ENCODE measurements at regions not wholly inside any gene's neighbourhood (a gene's known extent, or its start where the extent isn't known, plus 50 kb on each side); places are given as distances from the start of the nearest gene placed in this dataset.

DNA sequence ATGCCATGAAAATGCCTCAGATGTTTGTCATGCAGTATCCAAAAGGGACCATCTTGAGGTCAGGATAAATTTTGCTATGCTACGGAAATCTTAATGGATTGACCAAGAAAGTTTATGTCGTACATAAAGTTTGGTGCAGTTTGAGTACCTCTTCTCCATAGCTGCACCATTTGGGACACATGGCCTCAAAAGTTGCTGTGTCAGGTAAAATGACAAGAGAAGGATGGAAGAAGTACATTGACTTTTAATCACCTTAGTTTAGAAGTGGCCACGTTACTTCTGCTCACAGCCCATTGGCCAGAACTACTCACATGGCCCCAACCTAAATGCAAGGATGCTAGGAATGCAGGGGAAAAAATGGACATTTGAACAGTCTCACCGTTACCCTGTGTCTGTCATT, 107.4 kb upstream of the NAMPT start:
- no peak for DNase-seq (ENCODE audit: low read depth)
- TF ChIP-seq, protein P1, sequence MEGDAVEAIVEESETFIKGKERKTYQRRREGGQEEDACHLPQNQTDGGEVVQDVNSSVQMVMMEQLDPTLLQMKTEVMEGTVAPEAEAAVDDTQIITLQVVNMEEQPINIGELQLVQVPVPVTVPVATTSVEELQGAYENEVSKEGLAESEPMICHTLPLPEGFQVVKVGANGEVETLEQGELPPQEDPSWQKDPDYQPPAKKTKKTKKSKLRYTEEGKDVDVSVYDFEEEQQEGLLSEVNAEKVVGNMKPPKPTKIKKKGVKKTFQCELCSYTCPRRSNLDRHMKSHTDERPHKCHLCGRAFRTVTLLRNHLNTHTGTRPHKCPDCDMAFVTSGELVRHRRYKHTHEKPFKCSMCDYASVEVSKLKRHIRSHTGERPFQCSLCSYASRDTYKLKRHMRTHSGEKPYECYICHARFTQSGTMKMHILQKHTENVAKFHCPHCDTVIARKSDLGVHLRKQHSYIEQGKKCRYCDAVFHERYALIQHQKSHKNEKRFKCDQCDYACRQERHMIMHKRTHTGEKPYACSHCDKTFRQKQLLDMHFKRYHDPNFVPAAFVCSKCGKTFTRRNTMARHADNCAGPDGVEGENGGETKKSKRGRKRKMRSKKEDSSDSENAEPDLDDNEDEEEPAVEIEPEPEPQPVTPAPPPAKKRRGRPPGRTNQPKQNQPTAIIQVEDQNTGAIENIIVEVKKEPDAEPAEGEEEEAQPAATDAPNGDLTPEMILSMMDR (IDR thresholded peaks at IDR 0.05; ENCODE audit: insufficient read depth, low read depth, low read length, missing control alignments), result no peak
- no peak overlapping the region for H3K4me3 ChIP-seq (ENCODE audit: low read depth, low read length)

DNA sequence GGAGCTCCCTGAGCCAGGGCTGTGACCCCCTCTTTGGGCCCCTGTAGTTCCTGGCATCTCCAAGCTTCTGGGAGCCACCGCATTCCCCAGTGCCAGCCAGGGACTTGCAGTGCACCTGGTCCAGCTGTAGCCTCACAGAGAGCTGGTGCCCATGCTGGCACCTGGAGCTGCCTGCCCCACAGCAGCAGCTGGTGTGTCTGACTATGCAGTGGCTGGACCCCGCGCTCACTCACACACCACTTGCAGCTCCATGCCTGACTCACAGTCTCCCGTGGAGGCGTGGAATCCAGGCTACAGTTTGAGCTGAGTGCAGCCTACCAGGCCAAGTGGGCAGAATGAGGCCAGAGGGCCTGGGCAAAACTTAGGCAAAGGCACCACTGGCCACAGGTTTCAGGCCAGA, 102.2 kb upstream of the NAMPT start:
- H3K4me3 ChIP-seq (ENCODE audit: low read depth, low read length), result no peak overlapping the region
- DNase-seq (ENCODE audit: low read depth), result no peak
- TF ChIP-seq, protein P1 (IDR thresholded peaks at IDR 0.05; ENCODE audit: insufficient read depth, low read depth, low read length, missing control alignments), result no peak

GRCh38 chr7:106384373-106384772, 99.6 kb upstream of the NAMPT start:
- no peak for DNase-seq (ENCODE audit: low read depth)
- TF ChIP-seq, protein P1 (IDR thresholded peaks at IDR 0.05; ENCODE audit: insufficient read depth, low read depth, low read length, missing control alignments), result no peak
- no peak overlapping the region for H3K4me3 ChIP-seq (ENCODE audit: low read depth, low read length)

GRCh38 chr7:106382929-106383328, 98.1 kb upstream of the NAMPT start:
- TF ChIP-seq, protein P1 (IDR thresholded peaks at IDR 0.05; ENCODE audit: insufficient read depth, low read depth, low read length, missing control alignments), result no peak
- DNase-seq (ENCODE audit: low read depth), result no peak
- H3K4me3 ChIP-seq (ENCODE audit: low read depth, low read length), result no peak overlapping the region

GRCh38 chr7:106382129-106382528, 97.3 kb upstream of the NAMPT start:
- TF ChIP-seq, protein P1 (IDR thresholded peaks at IDR 0.05; ENCODE audit: insufficient read depth, low read depth, low read length, missing control alignments), result no peak

DNA sequence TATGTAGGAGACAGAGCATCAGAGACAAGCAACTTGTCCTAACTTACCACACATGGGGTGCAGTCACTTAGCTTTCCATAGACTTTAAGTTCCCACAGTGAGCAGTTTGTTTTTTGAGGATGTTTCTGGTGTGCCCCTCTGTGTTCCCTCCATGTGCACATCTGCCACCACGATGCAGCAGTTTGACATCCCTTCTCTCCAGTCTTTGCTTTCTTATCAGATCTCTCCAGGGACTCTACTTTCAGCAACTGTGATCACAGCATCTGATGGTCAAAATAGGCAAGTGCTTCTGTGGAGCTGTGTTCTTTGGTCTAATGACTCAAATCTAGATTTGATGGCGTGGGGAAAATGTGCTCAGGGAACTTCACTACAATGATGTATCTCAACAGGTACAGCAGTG, 96.5 kb upstream of the NAMPT start:
- no peak overlapping the region for H3K4me3 ChIP-seq (ENCODE audit: low read depth, low read length)
- DNase-seq (ENCODE audit: low read depth), result peak; percentile 24
- TF ChIP-seq, protein P1 (IDR thresholded peaks at IDR 0.05; ENCODE audit: insufficient read depth, low read depth, low read length, missing control alignments), result no peak

More at GRCh38 chr7:106382129-106382528, 97.3 kb upstream of the NAMPT start:
- DNase-seq (ENCODE audit: low read depth), result no peak
- no peak overlapping the region for H3K4me3 ChIP-seq (ENCODE audit: low read depth, low read length)

DNA sequence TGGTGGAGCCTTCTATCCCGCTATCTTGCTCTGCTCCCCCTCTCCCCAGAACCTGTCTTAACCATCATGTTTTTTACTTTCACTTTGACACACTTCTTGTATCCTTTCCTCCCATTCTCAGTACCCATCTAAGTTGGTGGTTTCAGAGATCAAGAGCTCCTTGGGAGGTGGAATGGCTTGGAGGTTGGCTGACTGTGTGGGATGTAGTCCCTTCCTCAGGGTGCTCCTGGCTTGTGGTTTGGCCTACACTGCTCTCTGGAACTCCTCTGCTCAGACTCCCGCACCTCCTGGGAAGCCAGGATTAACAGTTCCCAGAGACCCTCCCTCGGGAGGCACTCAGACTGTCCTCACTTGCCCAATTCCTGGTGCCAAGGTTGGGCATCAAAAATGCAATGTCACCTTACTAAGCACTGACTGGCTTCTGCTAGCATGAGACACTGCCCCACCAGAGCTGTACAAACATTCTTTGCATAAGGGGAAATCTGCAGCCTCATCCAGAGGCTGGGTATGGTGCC, 93.1 kb upstream of the NAMPT start:
- no peak overlapping the region for H3K4me3 ChIP-seq (ENCODE audit: low read depth, low read length)
- TF ChIP-seq, protein P1 (IDR thresholded peaks at IDR 0.05; ENCODE audit: insufficient read depth, low read depth, low read length, missing control alignments), result no peak
- no peak for DNase-seq (ENCODE audit: low read depth)

Data from GM12865 (cell line).